ENCODE measurements at regions not wholly inside any gene's neighbourhood (a gene's known extent, or its start where the extent isn't known, plus 50 kb on each side); places are given as distances from the start of the nearest gene placed in this dataset.

DNA sequence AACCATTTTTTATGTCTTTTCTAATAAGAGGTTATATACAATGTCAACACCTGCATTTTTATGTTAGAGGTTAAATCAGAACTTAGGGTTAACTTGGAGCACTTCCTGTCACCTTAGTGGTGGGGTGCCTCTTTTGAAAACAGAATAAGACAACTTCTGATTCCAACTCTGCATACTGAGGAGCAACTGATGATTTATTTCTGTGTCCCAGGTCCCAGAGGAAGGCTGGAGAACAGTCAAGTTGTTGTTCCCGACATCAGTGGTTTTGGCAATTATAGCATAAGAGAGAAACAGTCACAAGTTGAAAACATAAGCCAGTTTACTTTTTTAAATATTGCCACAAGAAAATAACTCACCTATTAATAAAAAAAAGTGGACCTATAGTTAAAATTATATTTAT, 871.0 kb upstream of the ADAMTS5 start (continued):
- TF ChIP-seq, protein P1, sequence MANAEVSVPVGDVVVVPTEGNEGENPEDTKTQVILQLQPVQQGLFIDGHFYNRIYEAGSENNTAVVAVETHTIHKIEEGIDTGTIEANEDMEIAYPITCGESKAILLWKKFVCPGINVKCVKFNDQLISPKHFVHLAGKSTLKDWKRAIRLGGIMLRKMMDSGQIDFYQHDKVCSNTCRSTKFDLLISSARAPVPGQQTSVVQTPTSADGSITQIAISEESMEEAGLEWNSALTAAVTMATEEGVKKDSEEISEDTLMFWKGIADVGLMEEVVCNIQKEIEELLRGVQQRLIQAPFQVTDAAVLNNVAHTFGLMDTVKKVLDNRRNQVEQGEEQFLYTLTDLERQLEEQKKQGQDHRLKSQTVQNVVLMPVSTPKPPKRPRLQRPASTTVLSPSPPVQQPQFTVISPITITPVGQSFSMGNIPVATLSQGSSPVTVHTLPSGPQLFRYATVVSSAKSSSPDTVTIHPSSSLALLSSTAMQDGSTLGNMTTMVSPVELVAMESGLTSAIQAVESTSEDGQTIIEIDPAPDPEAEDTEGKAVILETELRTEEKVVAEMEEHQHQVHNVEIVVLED (CRISPR knock-in tag; IDR thresholded peaks at IDR 0.05), result no peak
- TF ChIP-seq ZNF124 (CRISPR knock-in tag; IDR thresholded peaks at IDR 0.05) (no peak), SMAD3 (CRISPR knock-in tag; conservative IDR thresholded peaks at IDR 0.05) (no peak), FOSL1 (tag; conservative IDR thresholded peaks at IDR 0.05) (no peak), EHMT2 (IDR thresholded peaks at IDR 0.05) (no peak), SMARCC2 (IDR thresholded peaks at IDR 0.05; ENCODE audit: low read depth) (no peak)

DNA sequence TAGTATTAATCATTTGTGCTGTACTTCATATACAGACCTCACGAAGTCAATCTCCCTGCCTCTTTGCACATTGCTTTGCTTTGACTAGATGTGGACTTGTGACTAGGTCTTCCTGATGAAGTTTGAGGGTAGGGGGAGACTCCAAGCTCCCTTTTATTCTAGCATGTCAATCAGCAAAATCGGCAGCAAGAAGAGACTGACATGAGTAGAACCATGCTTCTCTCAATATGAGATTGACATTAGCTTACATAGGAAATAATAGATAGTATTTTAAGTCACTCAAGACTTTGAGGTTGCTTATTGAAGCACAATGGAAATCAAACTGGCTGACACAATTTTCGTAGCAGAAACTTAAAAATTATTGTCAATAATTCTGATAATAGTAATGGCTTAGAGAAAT, 866.4 kb upstream of the ADAMTS5 start:
- Histone ChIP-seq H3K27ac (ENCODE audit: extremely low read depth, low read depth, low read length) (no peak overlapping the region), H2AFZ (ENCODE audit: low read depth, low read length) (no peak overlapping the region), H3K79me2 (ENCODE audit: control insufficient read depth, insufficient read depth, low read length) (no peaks in the 10 kb centered on the region), H3K9me1 (ENCODE audit: control insufficient read depth, insufficient read depth, low read length) (no peaks in the 10 kb centered on the region), H3K4me2 (ENCODE audit: insufficient read depth, low read length) (no peak overlapping the region), H4K20me1 (replicated peaks; ENCODE audit: control insufficient read depth, insufficient read depth, low read length) (no peaks in the 10 kb centered on the region), H3K36me3 (ENCODE audit: control insufficient read depth, insufficient read depth, low read length) (no peaks in the 10 kb centered on the region), H3K9me3 (replicated peaks; ENCODE audit: control insufficient read depth, insufficient read depth, low read depth, low read length) (0 out of 2 replicates have a peak, but pooled peaks cover 1% of the 10 kb centered on the region), H3K27me3 (ENCODE audit: control insufficient read depth in 2 of 2, insufficient read depth in 2 of 2, low read length in 2 of 2) (no peaks in the 10 kb centered on the region), H3K4me3 (no peak overlapping the region), H3K9ac (ENCODE audit: insufficient read depth in 1 of 2, low read depth in 2 of 2, low read length in 2 of 2) (no peak overlapping the region), H3K4me1 (replicated peaks in 1 of 2; ENCODE audit: control insufficient read depth in 2 of 2, insufficient read depth in 2 of 2, low read length in 2 of 2) (no peaks in the 10 kb centered on the region)
- CTCF ChIA-PET (ENCODE audit: low intra/inter-chr PET ratio), result no interaction called here
- DNase-seq (ENCODE audit: extremely low read depth in 1 of 4, low spot score in 3 of 4) (no peak), ATAC-seq (no peak), FAIRE-seq (no peak)
- no TSS peak for BruUV-seq (replicated peaks)
- intact Hi-C loops (cut with micrococcal nuclease) (no loop called here), in situ Hi-C loops (cut with MboI) (no loop called here)
- POLR2A ChIA-PET, result no interaction called here
- 0% methylated on average over 3 of the region's 3 CpGs for WGBS (ENCODE audit: insufficient coverage, low coverage, missing lambda C conversion rate)
- TF ChIP-seq ZNF79 (CRISPR knock-in tag; IDR thresholded peaks at IDR 0.05; ENCODE audit: low read depth) (no peak), ZNF239 (CRISPR knock-in tag; IDR thresholded peaks at IDR 0.05) (no peak), ZNF212 (CRISPR knock-in tag; IDR thresholded peaks at IDR 0.05) (no peak), L3MBTL2 (IDR thresholded peaks at IDR 0.05) (no peak), ZNF140 (CRISPR knock-in tag; IDR thresholded peaks at IDR 0.05) (no peak), ZNF143 (CRISPR knock-in tag; IDR thresholded peaks at IDR 0.05) (no peak), SMAD1 (IDR thresholded peaks at IDR 0.05; ENCODE audit: low read depth, low read length, partially characterized antibody) (no peak), BCOR (IDR thresholded peaks at IDR 0.05) (no peak), ZNF830 (CRISPR knock-in tag; IDR thresholded peaks at IDR 0.05) (no peak), ZBED1 (IDR thresholded peaks at IDR 0.05) (no peak), POLR2B (IDR thresholded peaks at IDR 0.05; ENCODE audit: low read depth, partially characterized antibody) (no peak), ZNF408 (CRISPR knock-in tag; IDR thresholded peaks at IDR 0.05; ENCODE audit: low read depth) (no peak), ETV6 (IDR thresholded peaks at IDR 0.05; ENCODE audit: borderline replicate concordance in 1 of 2, low read depth in 2 of 2, low read length in 1 of 2) (no peak), ETV6 (CRISPR knock-in tag; IDR thresholded peaks at IDR 0.05; ENCODE audit: borderline replicate concordance) (no peak), ETV5 (CRISPR knock-in tag; IDR thresholded peaks at IDR 0.05; ENCODE audit: low read depth) (no peak)
- TF ChIP-seq, protein P2, sequence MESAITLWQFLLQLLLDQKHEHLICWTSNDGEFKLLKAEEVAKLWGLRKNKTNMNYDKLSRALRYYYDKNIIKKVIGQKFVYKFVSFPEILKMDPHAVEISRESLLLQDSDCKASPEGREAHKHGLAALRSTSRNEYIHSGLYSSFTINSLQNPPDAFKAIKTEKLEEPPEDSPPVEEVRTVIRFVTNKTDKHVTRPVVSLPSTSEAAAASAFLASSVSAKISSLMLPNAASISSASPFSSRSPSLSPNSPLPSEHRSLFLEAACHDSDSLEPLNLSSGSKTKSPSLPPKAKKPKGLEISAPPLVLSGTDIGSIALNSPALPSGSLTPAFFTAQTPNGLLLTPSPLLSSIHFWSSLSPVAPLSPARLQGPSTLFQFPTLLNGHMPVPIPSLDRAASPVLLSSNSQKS (CRISPR knock-in tag; IDR thresholded peaks at IDR 0.05), result no peak
- TF ChIP-seq, protein P3, sequence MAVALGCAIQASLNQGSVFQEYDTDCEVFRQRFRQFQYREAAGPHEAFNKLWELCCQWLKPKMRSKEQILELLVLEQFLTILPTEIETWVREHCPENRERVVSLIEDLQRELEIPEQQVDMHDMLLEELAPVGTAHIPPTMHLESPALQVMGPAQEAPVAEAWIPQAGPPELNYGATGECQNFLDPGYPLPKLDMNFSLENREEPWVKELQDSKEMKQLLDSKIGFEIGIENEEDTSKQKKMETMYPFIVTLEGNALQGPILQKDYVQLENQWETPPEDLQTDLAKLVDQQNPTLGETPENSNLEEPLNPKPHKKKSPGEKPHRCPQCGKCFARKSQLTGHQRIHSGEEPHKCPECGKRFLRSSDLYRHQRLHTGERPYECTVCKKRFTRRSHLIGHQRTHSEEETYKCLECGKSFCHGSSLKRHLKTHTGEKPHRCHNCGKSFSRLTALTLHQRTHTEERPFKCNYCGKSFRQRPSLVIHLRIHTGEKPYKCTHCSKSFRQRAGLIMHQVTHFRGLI (CRISPR knock-in tag; IDR thresholded peaks at IDR 0.05), result no peak
